HCT116 (cell line): ENCODE measurements at regions not wholly inside any gene's neighbourhood (a gene's known extent, or its start where the extent isn't known, plus 50 kb on each side); places are given as distances from the start of the nearest gene placed in this dataset.

Experiments
- CEBPB ChIP-seq: IDR thresholded peaks from 2 replicates; pipeline ENCODE4 v1.6.1; 2012; ENCODE audit warnings: low read depth
- ELF1 ChIP-seq: IDR thresholded peaks from 2 replicates; pipeline ENCODE4 v1.6.1; 2012; ENCODE audit warnings: low read depth, borderline replicate concordance
- EZH2 ChIP-seq: fragments of 200-600 bp; sonication (generic); IDR thresholded peaks from 2 replicates; pipeline ENCODE4 v1.6.1; 2017; ENCODE audit warnings: antibody characterized with exemption, mixed run types
- EZH2phosphoT487 ChIP-seq: fragments of 200-600 bp; IDR thresholded peaks from 2 replicates; pipeline ENCODE4 v1.6.1; 2018; ENCODE audit warnings: antibody characterized with exemption, borderline replicate concordance
- JUND ChIP-seq: IDR thresholded peaks from 2 replicates; pipeline ENCODE4 v1.6.1; 2012
- POLR2A ChIP-seq: IDR thresholded peaks from 2 replicates; pipeline ENCODE4 v1.7.0; 2011; ENCODE audit warnings: borderline replicate concordance; ENCODE audit not compliant: insufficient read depth, insufficient read length; ENCODE audit errors: extremely low read depth
- POLR2AphosphoS5 ChIP-seq: IDR thresholded peaks from 2 replicates; pipeline ENCODE4 v1.6.1; 2011; ENCODE audit warnings: mild to moderate bottlenecking, low read depth, low read length, moderate library complexity
- SIN3A ChIP-seq: IDR thresholded peaks from 2 replicates; pipeline ENCODE4 v1.6.1; 2012; ENCODE audit warnings: low read depth
- TCF7L2 ChIP-seq: IDR thresholded peaks from 2 replicates; pipeline ENCODE4 v1.7.0; 2011; ENCODE audit warnings: borderline replicate concordance, inconsistent platforms; ENCODE audit not compliant: insufficient read depth, insufficient read length; ENCODE audit errors: extremely low read depth
- ZFX ChIP-seq: fragments of 450-650 bp; IDR thresholded peaks from 2 replicates; pipeline ENCODE4 v1.6.1; 2017
- TF ChIP-seq, protein P1 (sequence below), 3 experiments: fragments of 200-600 bp in 1 of 3; sonication (generic) in 1 of 3; IDR thresholded peaks in 2 of 3; conservative IDR thresholded peaks in 1 of 3; 2 replicates each; pipeline ENCODE4 v1.5.1; 2012 to 2017; ENCODE audit warnings: low read depth in 2 of 3, low read length in 2 of 3, antibody characterized with exemption in 1 of 3, borderline replicate concordance in 1 of 3, control low read depth in 1 of 3, mild to moderate bottlenecking in 1 of 3, mixed read lengths in 1 of 3, mixed run types in 1 of 3, moderate library complexity in 1 of 3; ENCODE audit not compliant: insufficient read depth in 1 of 3
- TF ChIP-seq, protein P2 (sequence below): IDR thresholded peaks from 2 replicates; pipeline ENCODE4 v1.6.1; 2012
- TF ChIP-seq, protein P3 (sequence below): IDR thresholded peaks from 2 replicates; pipeline ENCODE4 v1.6.1; 2012
- TF ChIP-seq, protein P4 (sequence below): IDR thresholded peaks from 2 replicates; pipeline ENCODE4 v1.6.1; 2011; ENCODE audit warnings: mild to moderate bottlenecking, low read length, moderate library complexity; ENCODE audit not compliant: insufficient replicate concordance; ENCODE audit errors: extremely low read depth

DNA sequence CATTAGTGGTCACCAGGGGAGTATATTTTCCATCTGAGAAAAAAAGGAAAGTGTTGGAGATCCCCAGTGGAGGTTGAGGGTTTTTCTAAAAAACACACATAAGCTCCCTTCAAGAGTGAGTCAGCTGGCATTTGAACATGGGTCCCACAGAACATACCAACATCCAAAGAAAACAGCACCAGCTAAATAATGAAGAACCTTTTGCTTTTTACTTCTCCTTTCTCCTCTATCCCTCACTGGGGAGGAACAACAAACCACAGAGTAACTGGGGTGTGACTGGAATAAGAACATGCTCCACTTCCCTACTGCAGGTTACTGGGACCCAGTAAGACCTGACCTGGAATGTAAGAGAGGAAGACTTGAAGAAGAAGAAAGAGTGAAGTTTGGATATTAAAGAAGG, 56.5 kb upstream of the RAPH1 start:
- TF ChIP-seq, protein P1, sequence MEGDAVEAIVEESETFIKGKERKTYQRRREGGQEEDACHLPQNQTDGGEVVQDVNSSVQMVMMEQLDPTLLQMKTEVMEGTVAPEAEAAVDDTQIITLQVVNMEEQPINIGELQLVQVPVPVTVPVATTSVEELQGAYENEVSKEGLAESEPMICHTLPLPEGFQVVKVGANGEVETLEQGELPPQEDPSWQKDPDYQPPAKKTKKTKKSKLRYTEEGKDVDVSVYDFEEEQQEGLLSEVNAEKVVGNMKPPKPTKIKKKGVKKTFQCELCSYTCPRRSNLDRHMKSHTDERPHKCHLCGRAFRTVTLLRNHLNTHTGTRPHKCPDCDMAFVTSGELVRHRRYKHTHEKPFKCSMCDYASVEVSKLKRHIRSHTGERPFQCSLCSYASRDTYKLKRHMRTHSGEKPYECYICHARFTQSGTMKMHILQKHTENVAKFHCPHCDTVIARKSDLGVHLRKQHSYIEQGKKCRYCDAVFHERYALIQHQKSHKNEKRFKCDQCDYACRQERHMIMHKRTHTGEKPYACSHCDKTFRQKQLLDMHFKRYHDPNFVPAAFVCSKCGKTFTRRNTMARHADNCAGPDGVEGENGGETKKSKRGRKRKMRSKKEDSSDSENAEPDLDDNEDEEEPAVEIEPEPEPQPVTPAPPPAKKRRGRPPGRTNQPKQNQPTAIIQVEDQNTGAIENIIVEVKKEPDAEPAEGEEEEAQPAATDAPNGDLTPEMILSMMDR (IDR thresholded peaks at IDR 0.05 in 2 of 3, conservative IDR thresholded peaks at IDR 0.05 in 1 of 3; ENCODE audit: borderline replicate concordance in 1 of 3, insufficient read depth in 1 of 3, low read depth in 2 of 3, low read length in 2 of 3) = no peak
- TF ChIP-seq ELF1 (no peak), EZH2 (no peak), TCF7L2 (no peak), EZH2phosphoT487 (no peak), JUND (no peak), POLR2AphosphoS5 (no peak), ZFX (no peak), SIN3A (no peak), POLR2A (no peak), CEBPB (no peak)
- TF ChIP-seq, protein P2, sequence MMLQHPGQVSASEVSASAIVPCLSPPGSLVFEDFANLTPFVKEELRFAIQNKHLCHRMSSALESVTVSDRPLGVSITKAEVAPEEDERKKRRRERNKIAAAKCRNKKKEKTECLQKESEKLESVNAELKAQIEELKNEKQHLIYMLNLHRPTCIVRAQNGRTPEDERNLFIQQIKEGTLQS = no peak
- TF ChIP-seq, protein P3, sequence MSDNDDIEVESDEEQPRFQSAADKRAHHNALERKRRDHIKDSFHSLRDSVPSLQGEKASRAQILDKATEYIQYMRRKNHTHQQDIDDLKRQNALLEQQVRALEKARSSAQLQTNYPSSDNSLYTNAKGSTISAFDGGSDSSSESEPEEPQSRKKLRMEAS = no peak
- TF ChIP-seq, protein P4, sequence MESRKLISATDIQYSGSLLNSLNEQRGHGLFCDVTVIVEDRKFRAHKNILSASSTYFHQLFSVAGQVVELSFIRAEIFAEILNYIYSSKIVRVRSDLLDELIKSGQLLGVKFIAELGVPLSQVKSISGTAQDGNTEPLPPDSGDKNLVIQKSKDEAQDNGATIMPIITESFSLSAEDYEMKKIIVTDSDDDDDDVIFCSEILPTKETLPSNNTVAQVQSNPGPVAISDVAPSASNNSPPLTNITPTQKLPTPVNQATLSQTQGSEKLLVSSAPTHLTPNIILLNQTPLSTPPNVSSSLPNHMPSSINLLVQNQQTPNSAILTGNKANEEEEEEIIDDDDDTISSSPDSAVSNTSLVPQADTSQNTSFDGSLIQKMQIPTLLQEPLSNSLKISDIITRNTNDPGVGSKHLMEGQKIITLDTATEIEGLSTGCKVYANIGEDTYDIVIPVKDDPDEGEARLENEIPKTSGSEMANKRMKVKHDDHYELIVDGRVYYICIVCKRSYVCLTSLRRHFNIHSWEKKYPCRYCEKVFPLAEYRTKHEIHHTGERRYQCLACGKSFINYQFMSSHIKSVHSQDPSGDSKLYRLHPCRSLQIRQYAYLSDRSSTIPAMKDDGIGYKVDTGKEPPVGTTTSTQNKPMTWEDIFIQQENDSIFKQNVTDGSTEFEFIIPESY = no peak
